ENCODE measurements at regions not wholly inside any gene's neighbourhood (a gene's known extent, or its start where the extent isn't known, plus 50 kb on each side); places are given as distances from the start of the nearest gene placed in this dataset.

- Histone ChIP-seq H3K9me3 (no peaks in the 10 kb centered on the region), H3K4me1 (peaks cover 4 to 13% of the 10 kb centered on the region in 2 donors), H3K27me3 (no peaks in the 10 kb centered on the region), H3K27ac (no peak overlapping the region), H3K4me3 (no peak overlapping the region), H3K36me3 (no peaks in the 10 kb centered on the region)
- intact Hi-C loops (cut with DNase I; ENCODE audit: low total_unique reads) = no loop called here
- in situ Hi-C loops (cut with MboI; ENCODE audit: low sequenced_read_pairs in 4 of 4) = no loop called here
- DNase-seq (no peak), ATAC-seq (no peak)
- TF ChIP-seq CTCF (IDR thresholded peaks at IDR 0.05 in 4 of 5, conservative IDR thresholded peaks at IDR 0.05 in 1 of 5) (no peak), POLR2A (IDR thresholded peaks at IDR 0.05) (no peak)
These were observed 1094.0 kb downstream of the FSCB start for GRCh38 chr14:43413084-43413483.

GRCh38 chr14:43411841-43412240 is 1095.2 kb downstream of the FSCB start:
- Histone ChIP-seq H3K4me3 (no peak overlapping the region), H3K27me3 (no peaks in the 10 kb centered on the region), H3K9me3 (no peaks in the 10 kb centered on the region), H3K27ac (no peak overlapping the region), H3K4me1 (peaks cover 4 to 13% of the 10 kb centered on the region in 2 donors), H3K36me3 (no peaks in the 10 kb centered on the region)
- TF ChIP-seq CTCF (IDR thresholded peaks at IDR 0.05 in 4 of 5, conservative IDR thresholded peaks at IDR 0.05 in 1 of 5) (no peak), POLR2A (IDR thresholded peaks at IDR 0.05) (no peak)
- intact Hi-C loops (cut with DNase I; ENCODE audit: low total_unique reads) (no loop called here), in situ Hi-C loops (cut with MboI; ENCODE audit: low sequenced_read_pairs in 4 of 4) (no loop called here)
- ATAC-seq (no peak), DNase-seq (no peak)

GRCh38 chr14:43410631-43411030 is 1096.5 kb downstream of the FSCB start:
- no peak for DNase-seq
- Histone ChIP-seq H3K27ac (no peak overlapping the region), H3K4me1 (peaks cover 4 to 13% of the 10 kb centered on the region in 2 donors), H3K4me3 (no peak overlapping the region), H3K27me3 (no peaks in the 10 kb centered on the region), H3K9me3 (no peaks in the 10 kb centered on the region), H3K36me3 (no peaks in the 10 kb centered on the region)
- ATAC-seq = no peak
- TF ChIP-seq POLR2A (IDR thresholded peaks at IDR 0.05) (no peak), CTCF (IDR thresholded peaks at IDR 0.05 in 4 of 5, conservative IDR thresholded peaks at IDR 0.05 in 1 of 5) (no peak)
- in situ Hi-C loops (cut with MboI; ENCODE audit: low sequenced_read_pairs in 4 of 4) = no loop called here
- intact Hi-C loops (cut with DNase I; ENCODE audit: low total_unique reads) = no loop called here

GRCh38 chr14:43408472-43408871 is 1098.6 kb downstream of the FSCB start:
- no peak for DNase-seq
- peaks cover 4 to 13% of the 10 kb centered on the region in 2 donors for H3K4me1 ChIP-seq
- H3K4me3 ChIP-seq = no peak overlapping the region
- no peaks in the 10 kb centered on the region for H3K36me3 ChIP-seq
- no peaks in the 10 kb centered on the region for H3K9me3 ChIP-seq
- in situ Hi-C loops (cut with MboI; ENCODE audit: low sequenced_read_pairs in 4 of 4) = no loop called here
- intact Hi-C loops (cut with DNase I; ENCODE audit: low total_unique reads) = no loop called here
- no peak for ATAC-seq
- no peak overlapping the region for H3K27ac ChIP-seq
- no peaks in the 10 kb centered on the region for H3K27me3 ChIP-seq
- TF ChIP-seq POLR2A (IDR thresholded peaks at IDR 0.05) (no peak), CTCF (IDR thresholded peaks at IDR 0.05 in 4 of 5, conservative IDR thresholded peaks at IDR 0.05 in 1 of 5) (no peak)

GRCh38 chr14:43407706-43408105 is 1099.4 kb downstream of the FSCB start:
- in situ Hi-C loops (cut with MboI; ENCODE audit: low sequenced_read_pairs in 4 of 4) = no loop called here
- no peak for DNase-seq
- H3K27me3 ChIP-seq = no peaks in the 10 kb centered on the region
- TF ChIP-seq CTCF (IDR thresholded peaks at IDR 0.05 in 4 of 5, conservative IDR thresholded peaks at IDR 0.05 in 1 of 5) (no peak), POLR2A (IDR thresholded peaks at IDR 0.05) (no peak)
- no peak overlapping the region for H3K4me3 ChIP-seq
- peaks cover 4 to 11% of the 10 kb centered on the region in 2 donors for H3K4me1 ChIP-seq
- H3K9me3 ChIP-seq = no peaks in the 10 kb centered on the region
- intact Hi-C loops (cut with DNase I; ENCODE audit: low total_unique reads) = no loop called here
- no peak overlapping the region for H3K27ac ChIP-seq
- H3K36me3 ChIP-seq = no peaks in the 10 kb centered on the region
- ATAC-seq = no peak

All from gastrocnemius medialis (tissue), 4 donors.